Fibroblast of lung (primary cell): ENCODE measurements at regions not wholly inside any gene's neighbourhood (a gene's known extent, or its start where the extent isn't known, plus 50 kb on each side); places are given as distances from the start of the nearest gene placed in this dataset.
"Not testable (repeated sequence)": the region's sequence is repeated elsewhere in the genome, so short reads cannot be mapped to it uniquely, and the experiment has no call there.

Experiments
- CTCF ChIP-seq, 2 donors: IDR thresholded peaks in 1 of 2; conservative IDR thresholded peaks in 1 of 2; 1 replicate in 1 of 2; 2 replicates in 1 of 2; pipeline ENCODE4 v1.5.1; 2011 to 2012; ENCODE audit warnings: low read length in 2 of 2, control low read depth in 1 of 2, inconsistent platforms in 1 of 2, low read depth in 1 of 2, mild to moderate bottlenecking in 1 of 2
- EZH2 ChIP-seq: IDR thresholded peaks from 2 replicates; pipeline ENCODE4 v1.5.1; 2012; ENCODE audit warnings: low read length, control low read depth, mild to moderate bottlenecking; ENCODE audit errors: missing control alignments

- not testable (repeated sequence) for TF ChIP-seq CTCF (conservative IDR thresholded peaks at IDR 0.05 in 1 of 2, IDR thresholded peaks at IDR 0.05 in 1 of 2; ENCODE audit: low read depth in 1 of 2, low read length in 2 of 2); EZH2
Observed at GRCh38 chr21:10457765-10458164, 63.6 kb upstream of the TPTE start.
